NCI-H2227 (cell line): ENCODE measurements at regions not wholly inside any gene's neighbourhood (a gene's known extent, or its start where the extent isn't known, plus 50 kb on each side); places are given as distances from the start of the nearest gene placed in this dataset.

Source experiments
- DNase-seq: peaks from one replicate; lab custom pipeline; 2025; ENCODE audit not compliant: unreplicated experiment; lab: John Stamatoyannopoulos, UW

- peak; percentile 11 for DNase-seq
Measured at GRCh38 chr17:33473061-33473460, 180.0 kb upstream of the ASIC2 start.

GRCh38 chr17:33474789-33475188 lies 181.7 kb upstream of the ASIC2 start:
- DNase-seq = no peak

GRCh38 chr17:33475594-33475993 lies 182.5 kb upstream of the ASIC2 start:
- DNase-seq = peak; percentile 40

- no peak for DNase-seq
Measured at GRCh38 chr17:33481652-33482051, 188.6 kb upstream of the ASIC2 start.

- no peak for DNase-seq
Measured at GRCh38 chr17:33482636-33483035, 189.5 kb upstream of the ASIC2 start.

GRCh38 chr17:33484559-33484958 lies 191.5 kb upstream of the ASIC2 start:
- DNase-seq = no peak

DNA sequence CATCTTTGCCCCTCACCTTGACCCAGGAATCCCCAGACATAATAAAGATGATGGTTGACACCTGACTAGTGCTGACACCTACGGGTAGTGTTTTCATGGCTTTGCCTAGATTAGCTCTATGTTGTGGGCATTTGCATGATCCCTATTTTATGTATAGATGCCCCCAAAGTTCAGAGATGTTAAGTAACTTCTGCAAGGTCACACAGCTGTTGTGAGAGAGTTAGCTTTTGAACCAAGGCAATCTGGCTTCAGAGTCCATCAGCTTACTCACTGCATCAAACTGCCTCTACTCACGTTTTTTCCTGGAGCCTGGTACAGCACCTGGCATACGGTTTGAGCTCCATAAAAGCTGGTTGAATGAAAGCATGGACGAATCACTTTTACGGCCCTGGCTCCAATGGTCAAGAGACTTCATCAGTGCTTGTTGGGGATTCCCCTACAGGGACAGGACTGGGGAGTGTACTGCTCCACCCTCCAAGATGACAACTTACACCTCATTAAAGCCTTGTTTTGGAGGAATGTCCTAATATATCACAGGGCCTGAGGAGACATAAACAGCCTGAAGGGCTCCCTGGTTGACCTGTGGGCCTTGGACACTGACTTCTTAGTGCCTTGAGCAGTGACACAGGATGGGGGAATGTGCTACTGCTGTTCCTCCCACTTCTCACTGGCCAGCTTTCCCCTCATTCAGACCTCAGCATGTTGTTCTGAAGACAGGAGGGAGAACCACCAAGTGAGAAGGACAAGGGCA lies 193.2 kb upstream of the ASIC2 start:
- no peak for DNase-seq

DNA sequence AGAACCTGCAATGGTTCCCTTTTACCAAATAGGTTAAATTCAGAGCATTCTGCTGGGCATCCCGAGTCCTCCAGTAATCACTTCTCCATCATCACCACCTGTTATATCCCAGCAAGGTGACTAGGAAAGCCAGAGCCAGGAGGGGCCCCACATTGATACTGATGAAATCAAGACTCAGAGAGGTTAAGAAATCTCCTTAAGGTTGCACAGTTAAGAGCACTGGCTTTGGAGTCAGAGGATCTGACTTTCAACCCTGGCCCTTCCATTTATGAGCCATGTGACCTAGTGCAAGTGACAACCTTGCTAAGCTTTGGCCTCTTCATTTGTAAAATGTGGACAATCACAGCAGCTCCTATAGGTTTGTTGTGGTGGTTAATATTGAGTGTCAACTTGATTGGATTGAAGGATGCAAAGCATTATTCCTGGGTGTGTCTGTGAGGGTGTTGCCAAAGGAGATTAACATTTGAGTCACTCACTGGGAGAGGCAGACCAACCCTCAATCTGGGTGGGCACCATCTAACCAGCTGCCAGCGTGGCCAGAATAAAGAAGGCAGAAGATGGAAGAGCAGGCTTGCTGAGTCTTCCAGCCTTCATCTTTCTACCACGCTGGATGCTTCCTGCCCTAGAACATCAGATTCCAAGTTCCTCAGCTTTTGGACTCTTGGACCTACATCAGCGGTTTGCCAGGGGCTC lies 194.2 kb upstream of the ASIC2 start:
- no peak for DNase-seq

- no peak for DNase-seq
Measured at GRCh38 chr17:33491871-33492481, 198.9 kb upstream of the ASIC2 start.

- DNase-seq = no peak
Measured at GRCh38 chr17:33492731-33493265, 199.7 kb upstream of the ASIC2 start.

- no peak for DNase-seq
Measured at GRCh38 chr17:33493566-33493965, 200.5 kb upstream of the ASIC2 start.

DNA sequence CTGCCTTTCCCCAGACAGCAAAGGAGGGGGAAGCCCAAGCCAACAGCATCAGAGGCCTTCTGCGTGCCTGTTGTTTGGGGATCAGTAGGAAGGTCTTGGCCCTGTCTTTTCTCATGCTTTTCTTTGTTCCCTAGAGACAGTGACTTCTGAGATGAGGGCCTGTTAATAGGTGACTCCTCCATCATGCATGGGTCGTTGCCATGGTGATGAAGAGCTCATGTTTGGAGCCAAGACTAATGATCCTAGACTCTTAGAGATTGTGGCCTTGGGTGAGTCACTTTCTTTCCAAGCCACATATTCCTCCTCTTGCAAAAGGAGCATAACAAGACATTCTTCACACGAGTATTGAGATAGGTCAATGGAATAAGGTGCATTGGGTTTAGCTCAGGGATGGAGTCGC lies 201.1 kb upstream of the ASIC2 start:
- peak; percentile 54 for DNase-seq

DNA sequence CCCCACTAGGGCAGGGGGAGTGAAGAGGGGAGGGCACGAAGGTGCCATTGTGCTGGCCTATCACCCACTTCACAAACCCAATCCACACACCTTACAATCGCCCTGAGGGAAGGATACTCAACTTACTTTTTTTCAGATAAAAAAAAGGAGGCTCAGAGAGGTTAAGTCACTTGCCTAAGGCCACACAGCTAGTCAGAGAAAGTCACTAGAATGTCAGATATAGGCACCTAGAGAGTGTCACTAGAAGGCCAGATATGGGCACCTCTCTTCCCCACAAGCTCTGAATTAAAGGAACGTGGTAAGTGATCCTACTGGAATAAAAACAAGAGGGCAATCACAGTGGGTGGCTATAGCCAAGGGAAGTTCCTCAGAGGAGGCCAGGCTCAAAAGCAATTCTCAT lies 204.5 kb upstream of the ASIC2 start:
- no peak for DNase-seq

DNA sequence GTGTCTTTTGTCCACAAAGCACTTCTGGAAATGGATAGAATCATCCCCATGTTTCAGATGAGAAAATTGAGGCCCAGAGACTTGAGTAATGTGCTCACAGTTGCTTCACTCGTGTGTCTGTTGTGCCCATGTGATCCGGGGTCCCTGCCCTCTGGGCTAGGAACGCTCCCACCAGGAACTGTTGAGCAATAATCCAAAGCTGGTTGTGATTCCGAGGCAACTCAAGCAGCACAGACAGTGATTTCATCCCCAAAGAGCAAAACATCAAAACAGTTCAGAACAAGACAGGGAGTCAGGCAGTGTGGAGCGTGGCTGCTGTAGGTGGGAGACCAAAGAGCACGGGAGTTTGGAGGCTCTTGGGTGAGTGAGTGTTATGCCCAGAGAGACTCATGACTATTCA lies 205.0 kb upstream of the ASIC2 start:
- DNase-seq = no peak

DNA sequence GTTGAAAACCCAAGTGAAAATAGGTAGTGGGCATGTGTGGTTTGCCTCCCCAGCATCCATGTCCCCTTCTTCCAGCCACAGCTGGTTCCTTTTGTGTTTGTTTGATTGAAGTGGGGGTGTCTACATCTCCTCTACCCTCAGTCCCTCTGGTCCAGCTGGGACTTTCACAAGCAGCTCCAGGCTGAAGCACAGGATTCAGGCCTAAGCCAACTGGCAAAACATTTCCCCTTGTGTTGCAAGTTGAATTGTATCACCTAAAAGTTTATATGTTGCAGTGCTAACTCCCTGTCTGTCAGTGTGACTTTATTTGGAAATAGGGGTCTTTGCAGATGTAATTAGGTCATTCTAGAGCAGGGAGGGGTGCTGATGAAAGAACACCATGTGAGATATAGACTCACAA lies 205.9 kb upstream of the ASIC2 start:
- no peak for DNase-seq

DNA sequence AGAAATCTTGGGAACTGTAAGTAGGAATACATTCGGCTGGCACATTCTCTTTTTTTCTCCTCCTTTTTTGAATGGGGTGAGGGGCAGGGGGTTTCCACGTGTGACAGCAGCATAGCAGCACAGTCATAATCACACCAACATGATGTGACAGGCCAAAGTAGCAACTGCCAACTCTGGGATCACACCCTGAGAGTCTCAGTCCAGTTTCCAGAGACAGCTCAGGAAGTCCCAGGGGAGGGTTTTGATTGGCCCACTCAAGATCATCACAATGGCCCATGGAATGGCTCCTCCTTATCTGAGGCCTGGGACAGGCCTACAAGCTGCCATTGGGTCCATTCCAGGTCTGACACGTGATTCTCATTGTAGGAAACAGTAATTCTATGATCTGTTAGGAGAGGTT lies 207.1 kb upstream of the ASIC2 start:
- DNase-seq = no peak

- no peak for DNase-seq
Measured at GRCh38 chr17:33501185-33501584, 208.1 kb upstream of the ASIC2 start.

GRCh38 chr17:33504571-33504970 lies 211.5 kb upstream of the ASIC2 start:
- no peak for DNase-seq

DNA sequence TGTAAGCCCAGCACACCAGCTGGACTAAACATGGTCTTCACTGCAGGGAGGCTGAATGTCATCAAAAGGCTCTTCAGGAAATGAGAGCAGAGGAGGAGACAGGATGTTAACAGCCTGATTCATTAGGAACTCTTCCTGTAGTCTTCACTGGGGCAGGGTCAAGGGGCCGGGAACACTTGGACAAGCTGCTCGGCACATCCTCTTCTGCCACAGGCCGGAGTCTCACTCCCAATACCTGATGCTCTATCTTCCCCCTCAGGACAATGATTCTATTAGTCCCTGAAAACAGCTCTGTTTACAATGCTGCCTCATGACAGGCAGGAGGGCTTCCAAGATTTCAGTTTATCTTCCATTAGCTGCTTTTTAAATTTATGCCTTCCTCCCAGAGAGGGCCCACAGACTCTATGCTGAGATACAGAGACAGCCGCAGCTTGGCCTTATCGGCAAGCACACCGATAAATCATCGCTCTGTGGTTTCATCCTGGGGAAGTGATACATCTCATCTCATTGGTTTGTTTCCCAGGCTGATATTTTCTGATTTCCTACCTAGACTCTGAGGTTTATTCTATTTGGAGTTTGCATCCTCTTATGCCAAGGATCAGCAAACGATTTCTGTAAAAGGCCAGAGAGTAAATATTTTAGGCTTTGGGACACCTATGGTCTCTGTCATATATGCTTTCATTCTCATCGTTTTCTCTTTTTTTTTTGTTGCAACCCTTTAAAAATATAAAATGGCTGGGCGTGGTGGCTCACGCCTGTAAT lies 214.0 kb upstream of the ASIC2 start:
- DNase-seq = no peak

DNA sequence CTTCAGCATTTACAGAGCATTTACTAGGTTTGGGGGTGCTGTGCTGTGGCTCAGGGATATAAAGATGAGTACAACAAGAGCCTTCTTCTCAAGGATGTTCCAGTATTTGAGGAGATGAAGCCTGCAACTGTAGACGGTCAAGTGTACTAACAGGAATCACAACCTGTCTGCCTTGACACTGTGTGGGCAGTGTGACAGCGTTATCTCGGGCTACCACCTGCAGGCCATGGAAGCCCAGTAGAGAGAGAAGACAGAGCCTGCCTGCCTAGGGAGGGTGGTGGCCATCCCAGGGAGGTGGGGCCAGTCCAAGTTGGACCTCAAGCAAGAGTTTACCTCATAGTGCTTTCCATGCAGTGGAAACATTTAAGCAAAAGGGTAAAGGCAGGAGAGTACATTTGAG lies 215.1 kb upstream of the ASIC2 start:
- no peak for DNase-seq

DNA sequence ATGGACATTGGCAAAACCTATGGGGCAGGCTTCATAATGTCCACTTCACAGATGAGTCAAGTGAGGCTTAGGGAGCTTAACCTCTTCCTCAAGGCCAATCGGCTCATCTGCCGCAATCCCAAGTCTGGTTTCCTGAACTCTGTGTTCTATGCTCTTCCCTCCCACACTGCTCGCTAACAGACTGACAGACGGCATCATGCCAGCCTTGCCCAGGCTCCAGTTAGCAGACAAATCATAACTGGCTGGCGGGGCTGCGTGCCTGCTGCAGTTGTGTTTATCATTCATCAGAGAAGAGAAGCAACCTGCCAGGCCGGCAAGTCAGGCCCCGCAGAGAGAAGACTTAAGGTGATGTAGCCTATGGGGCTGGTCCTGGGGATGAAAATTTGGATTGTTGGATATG lies 216.2 kb upstream of the ASIC2 start:
- DNase-seq = no peak
